Prostate gland (tissue), 2 donors: ENCODE measurements at regions not wholly inside any gene's neighbourhood (a gene's known extent, or its start where the extent isn't known, plus 50 kb on each side); places are given as distances from the start of the nearest gene placed in this dataset.

Experiments
- CTCF ChIP-seq, 4 experiments: fragments of 200-600 bp in 2 of 4; fragments of 450-650 bp in 2 of 4; sonication (generic) in 2 of 4; IDR thresholded peaks; 1 replicate in 3 of 4; 2 replicates in 1 of 4; pipeline ENCODE4 v1.5.1; 2016 to 2019; ENCODE audit warnings: antibody characterized with exemption in 4 of 4, mild to moderate bottlenecking in 2 of 4, moderate library complexity in 2 of 4
- POLR2A ChIP-seq: fragments of 450-650 bp; IDR thresholded peaks from one replicate; pipeline ENCODE4 v1.6.1; 2016; ENCODE audit warnings: antibody characterized with exemption, mild to moderate bottlenecking
- POLR2AphosphoS5 ChIP-seq: sonication (generic); formaldehyde crosslinking; IDR thresholded peaks from one replicate; pipeline ENCODE4 v1.6.1; 2017; ENCODE audit warnings: antibody characterized with exemption

- no peak for TF ChIP-seq POLR2A
- peak in 3 of 4 experiments; percentile 57 to 71 (median 66) for TF ChIP-seq CTCF (IDR thresholded peaks at IDR 0.05)
- TF ChIP-seq POLR2AphosphoS5, result peak; percentile 18
These were observed 122.8 kb upstream of the COL21A1 start for GRCh38 chr6:56370127-56370540.
